Neural cell (in vitro differentiated cells): ENCODE measurements at regions not wholly inside any gene's neighbourhood (a gene's known extent, or its start where the extent isn't known, plus 50 kb on each side); places are given as distances from the start of the nearest gene placed in this dataset.

Experiments used
- H2AFZ ChIP-seq: fragments of 200-600, 300-800 bp; sonication (generic), shearing (Covaris generic); 2 replicates; pipeline ENCODE4 v1.6.0; 2014; ENCODE audit warnings: low read depth, mild to moderate bottlenecking, antibody characterized with exemption, low read length, moderate library complexity
- H3F3A ChIP-seq: fragments of 200-600 bp; shearing (Covaris generic); 2 replicates; pipeline ENCODE4 v1.6.1; 2016; ENCODE audit warnings: mild to moderate bottlenecking, moderate library complexity, mixed read lengths, antibody characterized with exemption, low read length; ENCODE audit not compliant: insufficient read depth, poor library complexity, severe bottlenecking
- H3K27ac ChIP-seq: fragments of 200-600, 300-800 bp; sonication (generic), shearing (Covaris generic); 2 replicates; pipeline ENCODE4 v1.5.1; 2014; ENCODE audit warnings: mild to moderate bottlenecking, low read length, moderate library complexity
- H3K27me3 ChIP-seq: fragments of 300-800, 200-600 bp; sonication (generic), shearing (Covaris generic); 2 replicates; pipeline ENCODE4 v1.6.0; 2014; ENCODE audit warnings: mild to moderate bottlenecking, low read depth, low read length, moderate library complexity; ENCODE audit not compliant: insufficient read depth
- H3K36me3 ChIP-seq: fragments of 300-800, 200-600 bp; sonication (generic), shearing (Covaris generic); 2 replicates; pipeline ENCODE4 v1.5.1; 2014; ENCODE audit warnings: mild to moderate bottlenecking, antibody characterized with exemption, low read length, moderate library complexity; ENCODE audit not compliant: insufficient read depth
- H3K4me2 ChIP-seq: fragments of 300-800, 200-600 bp; sonication (generic), shearing (Covaris generic); 2 replicates; pipeline ENCODE4 v1.6.0; 2014; ENCODE audit warnings: mild to moderate bottlenecking, low read length
- H3K4me3 ChIP-seq: fragments of 300-800, 200-600 bp; sonication (generic), shearing (Covaris generic); 2 replicates; pipeline ENCODE4 v1.5.1; 2014; ENCODE audit warnings: mild to moderate bottlenecking, low read length, moderate library complexity
- H3K79me2 ChIP-seq: fragments of 200-600 bp; shearing (Covaris generic); replicated peaks from 2 replicates; pipeline ENCODE4 v1.6.0; 2014; ENCODE audit warnings: mild to moderate bottlenecking, low read length, moderate library complexity; ENCODE audit not compliant: insufficient read depth
- H3K9ac ChIP-seq: fragments of 300-800, 200-600 bp; sonication (generic), shearing (Covaris generic); 2 replicates; pipeline ENCODE4 v1.6.1; 2016; ENCODE audit warnings: mild to moderate bottlenecking, low read length, mixed read lengths
- H3K9me2 ChIP-seq: fragments of 200-600 bp; shearing (Covaris generic); 2 replicates; pipeline ENCODE4 v1.6.1; 2016; ENCODE audit warnings: mild to moderate bottlenecking, low read length, mixed read lengths; ENCODE audit not compliant: insufficient read depth
- H3K9me3 ChIP-seq: fragments of 200-600, 300-800 bp; sonication (generic), shearing (Covaris generic); 2 replicates; pipeline ENCODE4 v1.6.1; 2016; ENCODE audit warnings: mild to moderate bottlenecking, mixed run types, low read length, moderate library complexity, mixed read lengths
- H4K20me1 ChIP-seq: fragments of 200-600 bp; shearing (Covaris generic); 2 replicates; pipeline ENCODE4 v1.6.1; 2016; ENCODE audit warnings: mild to moderate bottlenecking, mixed run types; ENCODE audit not compliant: insufficient read depth
- EP300 ChIP-seq: fragments of 450-650 bp; conservative IDR thresholded peaks from 2 replicates; pipeline ENCODE4 v1.6.1; 2014; ENCODE audit warnings: antibody characterized with exemption, mild to moderate bottlenecking, moderate library complexity; ENCODE audit not compliant: poor library complexity, severe bottlenecking
- EZH2 ChIP-seq: fragments of 200-600, 300-800 bp; shearing (Covaris generic), sonication (generic); IDR thresholded peaks from 2 replicates; pipeline ENCODE4 v1.6.1; 2014; ENCODE audit warnings: antibody characterized with exemption, low read length, borderline replicate concordance, mild to moderate bottlenecking; ENCODE audit not compliant: insufficient read depth, poor library complexity, severe bottlenecking
- MXI1 ChIP-seq: fragments of 450-650 bp; conservative IDR thresholded peaks from 2 replicates; pipeline ENCODE4 v1.6.1; 2014; ENCODE audit warnings: antibody characterized with exemption, mild to moderate bottlenecking; ENCODE audit not compliant: poor library complexity, severe bottlenecking
- POLR2AphosphoS5 ChIP-seq: IDR thresholded peaks from 2 replicates; pipeline ENCODE4 v1.6.1; 2012
- RAD21 ChIP-seq: fragments of 450-650 bp; conservative IDR thresholded peaks from 2 replicates; pipeline ENCODE4 v1.6.1; 2014; ENCODE audit warnings: antibody characterized with exemption, mild to moderate bottlenecking, moderate library complexity
- TAF1 ChIP-seq: IDR thresholded peaks from 2 replicates; pipeline ENCODE4 v1.6.1; 2012; ENCODE audit warnings: low read depth
- TF ChIP-seq, protein P1 (sequence below): fragments of 450-650 bp; IDR thresholded peaks from 2 replicates; pipeline ENCODE4 v1.5.1; 2014; ENCODE audit warnings: antibody characterized with exemption, mild to moderate bottlenecking, moderate library complexity; ENCODE audit not compliant: poor library complexity, severe bottlenecking
- TF ChIP-seq, protein P2 (sequence below): IDR thresholded peaks from 2 replicates; pipeline ENCODE4 v1.6.1; 2012; ENCODE audit warnings: borderline replicate concordance

GRCh38 chr2:204282525-204282924, 262.8 kb upstream of the PARD3B start:
- Histone ChIP-seq H2AFZ (no peak overlapping the region), H3K9me3 (no peaks in the 10 kb centered on the region), H4K20me1 (no peaks in the 10 kb centered on the region), H3F3A (no peaks in the 10 kb centered on the region), H3K9ac (no peak overlapping the region), H3K9me2 (no peaks in the 10 kb centered on the region), H3K36me3 (no peaks in the 10 kb centered on the region), H3K27ac (no peak overlapping the region), H3K4me3 (no peak overlapping the region), H3K79me2 (no peaks in the 10 kb centered on the region), H3K27me3 (peaks cover 31% of the 10 kb centered on the region), H3K4me2 (no peak overlapping the region)
- TF ChIP-seq POLR2AphosphoS5 (no peak), RAD21 (no peak), EP300 (no peak)
- TF ChIP-seq, protein P1, sequence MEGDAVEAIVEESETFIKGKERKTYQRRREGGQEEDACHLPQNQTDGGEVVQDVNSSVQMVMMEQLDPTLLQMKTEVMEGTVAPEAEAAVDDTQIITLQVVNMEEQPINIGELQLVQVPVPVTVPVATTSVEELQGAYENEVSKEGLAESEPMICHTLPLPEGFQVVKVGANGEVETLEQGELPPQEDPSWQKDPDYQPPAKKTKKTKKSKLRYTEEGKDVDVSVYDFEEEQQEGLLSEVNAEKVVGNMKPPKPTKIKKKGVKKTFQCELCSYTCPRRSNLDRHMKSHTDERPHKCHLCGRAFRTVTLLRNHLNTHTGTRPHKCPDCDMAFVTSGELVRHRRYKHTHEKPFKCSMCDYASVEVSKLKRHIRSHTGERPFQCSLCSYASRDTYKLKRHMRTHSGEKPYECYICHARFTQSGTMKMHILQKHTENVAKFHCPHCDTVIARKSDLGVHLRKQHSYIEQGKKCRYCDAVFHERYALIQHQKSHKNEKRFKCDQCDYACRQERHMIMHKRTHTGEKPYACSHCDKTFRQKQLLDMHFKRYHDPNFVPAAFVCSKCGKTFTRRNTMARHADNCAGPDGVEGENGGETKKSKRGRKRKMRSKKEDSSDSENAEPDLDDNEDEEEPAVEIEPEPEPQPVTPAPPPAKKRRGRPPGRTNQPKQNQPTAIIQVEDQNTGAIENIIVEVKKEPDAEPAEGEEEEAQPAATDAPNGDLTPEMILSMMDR: no peak

DNA sequence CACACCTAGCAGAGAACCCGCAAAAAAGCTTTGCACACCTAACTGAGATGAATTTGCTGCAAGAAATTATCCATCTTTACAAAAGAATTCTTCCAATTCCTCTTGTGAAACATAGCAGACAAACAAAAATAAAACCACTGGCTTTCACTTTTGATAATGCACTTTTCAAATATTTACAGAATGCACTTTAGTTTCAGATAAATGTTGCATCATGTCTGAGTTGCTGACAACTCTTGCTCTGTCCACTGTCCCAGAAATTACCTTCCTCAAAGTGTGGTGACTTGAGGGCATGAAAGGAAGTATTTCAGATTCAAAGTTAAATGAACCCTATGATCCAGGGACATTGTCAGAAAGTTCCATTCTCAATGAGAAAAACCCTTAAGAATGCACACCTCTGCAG, 256.2 kb upstream of the PARD3B start:
- Histone ChIP-seq H3K27ac (no peak overlapping the region), H4K20me1 (no peaks in the 10 kb centered on the region), H3K79me2 (no peaks in the 10 kb centered on the region), H3K36me3 (no peaks in the 10 kb centered on the region), H3K4me3 (no peak overlapping the region), H2AFZ (no peak overlapping the region), H3K4me2 (no peak overlapping the region), H3K9me3 (no peaks in the 10 kb centered on the region), H3F3A (no peaks in the 10 kb centered on the region), H3K9ac (no peak overlapping the region), H3K9me2 (no peaks in the 10 kb centered on the region), H3K27me3 (peaks cover 22% of the 10 kb centered on the region)
- TF ChIP-seq EZH2 (no peak), EP300 (no peak), TAF1 (no peak), MXI1 (no peak)
- TF ChIP-seq, protein P1: no peak
- TF ChIP-seq, protein P2, sequence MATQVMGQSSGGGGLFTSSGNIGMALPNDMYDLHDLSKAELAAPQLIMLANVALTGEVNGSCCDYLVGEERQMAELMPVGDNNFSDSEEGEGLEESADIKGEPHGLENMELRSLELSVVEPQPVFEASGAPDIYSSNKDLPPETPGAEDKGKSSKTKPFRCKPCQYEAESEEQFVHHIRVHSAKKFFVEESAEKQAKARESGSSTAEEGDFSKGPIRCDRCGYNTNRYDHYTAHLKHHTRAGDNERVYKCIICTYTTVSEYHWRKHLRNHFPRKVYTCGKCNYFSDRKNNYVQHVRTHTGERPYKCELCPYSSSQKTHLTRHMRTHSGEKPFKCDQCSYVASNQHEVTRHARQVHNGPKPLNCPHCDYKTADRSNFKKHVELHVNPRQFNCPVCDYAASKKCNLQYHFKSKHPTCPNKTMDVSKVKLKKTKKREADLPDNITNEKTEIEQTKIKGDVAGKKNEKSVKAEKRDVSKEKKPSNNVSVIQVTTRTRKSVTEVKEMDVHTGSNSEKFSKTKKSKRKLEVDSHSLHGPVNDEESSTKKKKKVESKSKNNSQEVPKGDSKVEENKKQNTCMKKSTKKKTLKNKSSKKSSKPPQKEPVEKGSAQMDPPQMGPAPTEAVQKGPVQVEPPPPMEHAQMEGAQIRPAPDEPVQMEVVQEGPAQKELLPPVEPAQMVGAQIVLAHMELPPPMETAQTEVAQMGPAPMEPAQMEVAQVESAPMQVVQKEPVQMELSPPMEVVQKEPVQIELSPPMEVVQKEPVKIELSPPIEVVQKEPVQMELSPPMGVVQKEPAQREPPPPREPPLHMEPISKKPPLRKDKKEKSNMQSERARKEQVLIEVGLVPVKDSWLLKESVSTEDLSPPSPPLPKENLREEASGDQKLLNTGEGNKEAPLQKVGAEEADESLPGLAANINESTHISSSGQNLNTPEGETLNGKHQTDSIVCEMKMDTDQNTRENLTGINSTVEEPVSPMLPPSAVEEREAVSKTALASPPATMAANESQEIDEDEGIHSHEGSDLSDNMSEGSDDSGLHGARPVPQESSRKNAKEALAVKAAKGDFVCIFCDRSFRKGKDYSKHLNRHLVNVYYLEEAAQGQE: no peak
